Stimulated activated CD8-positive, alpha-beta memory T cell treated with anti-CD3 and anti-CD28 coated beads, Interleukin-7, amount 100 ng/mL, for 4 hours (primary cell): ENCODE measurements at regions not wholly inside any gene's neighbourhood (a gene's known extent, or its start where the extent isn't known, plus 50 kb on each side); places are given as distances from the start of the nearest gene placed in this dataset.
"Not testable (repeated sequence)": the region's sequence is repeated elsewhere in the genome, so short reads cannot be mapped to it uniquely, and the experiment has no call there.

Source experiments
- DNase-seq, 2 donors: peaks; one replicate each; pipeline ENCODE4 v3.0.0-alpha.2; 2020; ENCODE audit warnings: low read depth in 2 of 2

DNA sequence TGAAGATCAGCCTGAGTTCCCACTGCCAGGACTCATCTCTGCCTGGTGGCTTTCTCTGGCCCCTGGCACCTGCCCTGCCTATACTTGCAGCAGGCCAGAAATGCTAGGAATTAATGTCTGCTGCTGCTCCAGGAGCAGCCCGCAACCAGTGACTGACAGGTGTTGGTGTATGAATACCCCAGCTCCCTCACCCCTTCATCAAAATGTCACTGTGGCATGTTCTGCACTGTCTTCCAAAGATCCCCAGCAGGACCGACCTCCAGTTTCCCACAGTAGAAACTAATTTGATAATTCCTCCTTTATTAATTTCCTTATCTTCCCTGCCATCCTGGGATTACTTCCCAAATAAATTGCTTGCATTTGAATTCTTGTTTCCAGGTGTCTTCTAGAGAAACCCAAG is 425.4 kb downstream of the BCOR start:
- no peak for DNase-seq

DNA sequence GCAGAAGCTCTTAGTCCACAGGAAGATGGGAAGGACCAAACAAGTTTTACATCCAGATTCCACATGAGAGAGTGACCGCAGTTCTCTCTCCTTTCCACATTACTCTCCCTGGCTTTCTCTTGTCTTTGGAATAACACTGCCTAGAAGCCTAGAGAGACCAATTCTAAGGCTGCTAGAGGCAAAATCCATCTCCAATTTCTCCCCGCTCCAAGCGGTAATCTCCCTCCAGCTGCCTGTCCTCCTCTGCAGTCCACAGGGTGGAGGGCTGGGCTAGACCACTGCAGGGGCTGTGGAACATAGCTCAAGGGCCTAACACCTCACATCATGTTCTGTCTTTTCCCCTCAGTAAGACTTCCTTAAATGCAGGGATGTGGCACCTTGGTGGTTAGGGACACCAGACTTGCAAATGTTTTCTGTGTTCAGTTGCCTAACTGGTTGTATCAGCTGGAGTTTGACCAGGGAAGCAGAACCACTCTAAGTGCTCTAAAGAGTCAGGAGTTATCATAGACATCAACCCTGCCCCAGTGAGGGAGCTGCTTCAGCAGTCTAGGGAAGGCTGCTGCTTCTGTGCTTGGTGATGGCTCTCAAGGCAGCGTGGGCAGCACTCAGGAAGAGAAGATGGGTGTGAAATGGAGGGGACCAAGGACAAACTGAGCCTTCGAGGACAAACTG is 423.1 kb downstream of the BCOR start:
- DNase-seq = no peak

DNA sequence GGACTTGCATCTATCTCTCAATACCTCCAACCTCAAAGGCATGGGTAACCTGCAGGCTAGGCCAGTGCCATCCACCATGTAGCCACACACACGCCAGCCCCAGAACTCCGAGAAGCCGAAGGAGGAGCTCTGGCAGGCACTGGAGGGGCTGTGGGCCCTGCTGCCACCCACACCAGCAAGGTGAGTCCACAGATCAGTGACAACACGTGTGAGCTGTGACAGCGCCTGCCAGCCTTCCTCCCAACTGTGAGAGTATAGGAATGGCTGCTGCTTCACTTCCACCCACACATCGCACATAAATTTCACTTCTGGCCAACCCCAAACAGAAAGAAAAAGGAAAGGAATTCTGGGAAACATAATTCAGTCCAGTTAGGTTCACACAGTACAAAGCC is 422.6 kb downstream of the BCOR start:
- no peak for DNase-seq

DNA sequence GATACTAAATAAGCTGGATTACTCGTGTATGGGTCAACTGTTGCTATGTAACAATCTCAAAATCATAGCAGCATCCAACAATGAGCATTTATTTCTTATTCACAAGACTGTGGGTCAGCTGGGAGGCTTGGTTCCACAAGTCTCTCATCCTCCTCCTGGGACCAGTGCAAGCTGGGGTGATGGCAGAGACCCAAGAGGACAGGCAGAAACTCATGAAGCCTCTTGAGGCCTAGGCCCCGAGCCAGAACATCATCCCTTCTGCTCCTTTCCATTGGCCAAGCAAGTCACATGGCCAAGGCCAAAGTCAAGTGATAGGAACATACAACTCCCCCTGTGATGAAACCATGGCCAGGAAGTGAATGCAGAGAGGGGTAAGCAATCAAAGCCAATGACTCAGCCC is 422.1 kb downstream of the BCOR start:
- no peak for DNase-seq

DNA sequence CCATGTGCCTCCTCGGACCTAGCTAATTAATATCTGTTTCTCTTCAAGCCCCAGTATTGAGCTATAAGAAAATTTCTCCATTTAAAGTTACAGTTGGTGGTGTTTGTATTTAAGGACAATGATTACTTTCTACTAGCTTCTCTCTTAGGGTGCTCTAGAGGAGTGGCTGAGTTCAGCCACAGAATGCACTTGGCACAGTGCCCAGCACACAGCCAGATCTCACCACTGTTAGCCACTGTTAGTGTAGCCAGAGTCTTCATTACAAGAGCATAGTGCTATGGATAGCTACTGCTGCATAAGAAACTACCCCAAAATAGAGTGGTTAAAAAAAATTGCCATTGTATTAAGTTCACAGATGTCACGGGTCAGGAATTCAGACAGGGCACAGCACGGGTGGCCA is 421.3 kb downstream of the BCOR start:
- DNase-seq = no peak

DNA sequence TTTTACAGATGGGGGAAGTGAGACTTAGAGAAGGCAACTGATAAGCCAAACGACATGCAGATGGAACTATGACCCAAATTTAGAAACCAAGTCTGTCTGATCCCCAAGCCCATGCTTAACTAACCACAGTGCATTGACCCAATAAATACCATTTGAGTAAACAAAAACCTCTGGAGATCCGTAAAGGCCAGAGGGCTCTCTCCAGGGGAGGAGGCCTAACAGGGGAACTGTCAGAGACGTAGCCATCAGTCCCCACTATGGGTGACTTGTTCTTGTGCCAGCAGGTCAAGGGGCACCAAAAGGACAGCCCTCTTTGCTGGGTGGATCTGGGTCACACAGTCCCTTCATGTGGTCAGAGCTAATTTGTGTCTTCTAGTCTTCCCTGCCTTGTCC is 420.2 kb downstream of the BCOR start:
- DNase-seq = no peak

DNA sequence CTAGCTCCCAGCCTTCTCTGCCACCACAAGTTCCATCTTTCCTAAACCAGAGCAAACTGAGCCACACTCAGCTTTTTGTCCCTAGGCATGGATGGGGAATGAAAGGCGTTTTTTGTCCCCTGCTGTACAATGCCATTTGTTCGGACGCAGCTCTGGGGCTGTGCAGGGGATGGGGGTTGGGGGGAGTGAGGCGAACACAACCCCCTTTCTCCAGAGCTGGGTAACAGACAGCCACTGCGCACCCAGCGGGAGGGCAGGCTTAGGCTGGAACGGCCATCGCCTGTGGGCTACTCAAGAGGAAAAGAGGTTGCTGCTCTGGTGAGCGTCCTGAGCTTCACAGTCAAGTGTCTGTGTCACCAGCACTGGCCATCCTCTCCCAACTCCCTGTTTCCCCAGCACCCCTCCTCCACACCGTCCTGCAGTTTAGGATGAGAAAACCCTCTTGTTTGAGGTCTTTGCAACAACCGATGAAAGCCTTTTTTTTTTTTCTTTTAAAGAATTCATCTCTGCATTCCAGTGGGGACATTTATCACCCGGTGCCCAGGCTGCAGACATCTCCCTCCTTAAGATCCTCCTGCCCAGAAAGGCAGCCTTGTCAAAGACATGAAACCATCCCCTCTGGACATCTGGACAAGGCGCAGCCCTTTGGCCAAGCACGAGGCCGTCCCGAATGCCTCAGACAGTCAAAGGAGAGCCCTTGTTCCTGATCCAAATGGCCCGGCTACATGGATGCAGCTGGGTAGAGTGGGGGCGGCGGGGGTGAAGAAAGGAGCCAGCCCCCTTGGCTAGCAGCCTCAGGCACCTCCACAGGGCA is 419.6 kb downstream of the BCOR start:
- DNase-seq = no peak

DNA sequence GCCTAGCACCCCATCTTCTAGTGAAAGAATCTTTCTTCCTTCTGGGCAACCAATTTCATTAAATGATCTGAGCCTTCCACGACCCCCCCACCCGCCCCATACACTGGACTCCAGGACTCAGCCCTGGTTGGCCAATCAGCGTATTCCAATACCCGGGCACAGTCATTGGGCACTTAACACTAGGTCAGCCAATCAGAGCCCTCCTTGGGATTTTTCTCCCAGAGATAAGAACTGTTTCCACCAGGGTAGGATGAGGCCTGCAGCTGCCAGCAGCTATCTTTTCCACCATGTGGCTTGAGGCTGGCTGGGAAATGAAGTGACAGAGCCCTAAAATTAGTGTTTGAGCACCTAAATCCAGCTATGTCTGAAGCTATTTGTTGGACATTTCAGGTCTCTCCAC is 418.8 kb downstream of the BCOR start:
- no peak for DNase-seq

DNA sequence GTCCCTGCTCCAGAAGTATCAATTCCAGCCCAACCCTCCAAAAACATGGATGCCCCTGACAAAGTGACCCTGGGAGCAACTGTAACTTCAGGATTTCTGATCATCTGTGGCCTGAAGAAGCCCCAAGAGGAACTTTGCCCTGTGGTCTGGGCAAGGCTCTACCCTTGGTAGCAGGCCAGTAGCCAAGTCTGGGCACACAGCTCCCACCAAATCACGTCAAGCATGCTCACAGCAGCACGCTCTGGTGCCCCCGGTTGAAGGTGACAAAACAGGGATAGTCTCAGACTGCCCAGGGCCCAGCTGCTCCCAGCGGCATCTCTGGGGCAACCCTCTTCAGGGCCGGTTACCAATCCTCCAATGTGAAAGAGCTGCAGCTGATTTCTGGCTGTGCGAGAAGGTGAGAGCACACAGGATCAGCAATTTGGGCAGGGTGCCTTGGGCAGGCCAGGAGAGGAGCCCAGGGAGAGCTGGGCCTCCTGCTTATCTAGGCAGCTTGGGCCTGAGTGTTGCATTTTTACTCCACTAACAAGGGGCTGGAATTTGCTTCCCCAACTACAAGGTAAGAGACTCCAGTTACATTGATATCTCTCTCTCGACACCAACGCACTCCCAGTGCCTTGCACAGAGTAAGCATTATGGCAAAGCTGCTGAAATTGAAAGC is 418.1 kb downstream of the BCOR start:
- no peak for DNase-seq

DNA sequence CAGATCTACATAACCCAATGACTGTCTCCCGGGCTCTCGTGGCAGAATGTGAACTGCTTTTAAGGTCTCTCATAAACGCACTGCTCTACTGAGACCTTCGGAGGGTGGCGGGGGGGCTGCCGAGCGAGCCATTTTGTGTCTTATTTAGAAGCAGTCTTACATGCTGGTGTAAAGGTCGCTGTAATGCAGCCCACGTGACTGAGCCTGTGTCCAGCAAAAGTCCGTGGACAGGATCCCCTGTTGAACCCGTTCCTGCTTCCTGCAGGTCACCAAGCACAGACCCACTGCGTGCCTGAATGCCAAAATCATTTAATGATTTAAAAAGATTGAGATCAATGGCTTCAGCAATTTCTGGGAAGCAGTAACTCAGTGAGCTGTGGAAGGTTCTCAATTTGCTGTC is 415.9 kb downstream of the BCOR start:
- DNase-seq = no peak

DNA sequence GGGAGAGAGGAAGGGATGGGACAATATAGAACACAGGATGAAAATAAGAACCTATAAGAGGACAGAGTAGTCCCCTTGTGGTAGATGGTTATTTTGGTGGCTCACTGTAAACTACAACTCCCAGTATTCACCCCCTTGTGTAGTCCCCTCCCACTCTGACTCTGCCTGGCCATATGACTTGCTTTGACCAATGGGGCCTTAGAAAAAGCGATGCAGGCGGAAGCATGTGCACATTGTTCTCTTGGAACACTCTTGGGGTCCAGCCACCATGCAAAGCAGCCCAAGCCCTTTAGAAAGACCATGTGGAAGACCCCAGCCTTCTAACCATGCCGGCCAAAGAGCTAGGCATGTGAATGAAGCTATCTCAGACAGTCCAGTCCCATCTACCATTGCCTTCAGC is 415.0 kb downstream of the BCOR start:
- no peak for DNase-seq

DNA sequence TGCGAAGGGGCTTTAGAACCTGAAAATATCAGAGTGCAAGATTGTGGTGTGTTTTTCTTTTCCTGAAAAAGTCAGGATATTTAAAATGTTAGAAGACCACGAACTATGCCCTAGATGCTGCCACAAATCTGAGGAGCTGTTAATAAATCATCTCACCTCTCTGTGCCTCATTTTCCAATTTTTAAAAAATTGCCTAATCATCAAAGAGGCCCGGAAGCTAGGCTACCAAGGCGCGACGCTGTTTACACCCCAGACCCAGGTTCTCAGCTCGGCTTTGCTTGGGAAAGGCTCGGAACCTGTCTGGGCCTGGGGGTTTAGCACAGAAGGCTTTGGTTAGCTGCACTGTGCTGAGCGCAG is 409.6 kb downstream of the BCOR start:
- no peak for DNase-seq

DNA sequence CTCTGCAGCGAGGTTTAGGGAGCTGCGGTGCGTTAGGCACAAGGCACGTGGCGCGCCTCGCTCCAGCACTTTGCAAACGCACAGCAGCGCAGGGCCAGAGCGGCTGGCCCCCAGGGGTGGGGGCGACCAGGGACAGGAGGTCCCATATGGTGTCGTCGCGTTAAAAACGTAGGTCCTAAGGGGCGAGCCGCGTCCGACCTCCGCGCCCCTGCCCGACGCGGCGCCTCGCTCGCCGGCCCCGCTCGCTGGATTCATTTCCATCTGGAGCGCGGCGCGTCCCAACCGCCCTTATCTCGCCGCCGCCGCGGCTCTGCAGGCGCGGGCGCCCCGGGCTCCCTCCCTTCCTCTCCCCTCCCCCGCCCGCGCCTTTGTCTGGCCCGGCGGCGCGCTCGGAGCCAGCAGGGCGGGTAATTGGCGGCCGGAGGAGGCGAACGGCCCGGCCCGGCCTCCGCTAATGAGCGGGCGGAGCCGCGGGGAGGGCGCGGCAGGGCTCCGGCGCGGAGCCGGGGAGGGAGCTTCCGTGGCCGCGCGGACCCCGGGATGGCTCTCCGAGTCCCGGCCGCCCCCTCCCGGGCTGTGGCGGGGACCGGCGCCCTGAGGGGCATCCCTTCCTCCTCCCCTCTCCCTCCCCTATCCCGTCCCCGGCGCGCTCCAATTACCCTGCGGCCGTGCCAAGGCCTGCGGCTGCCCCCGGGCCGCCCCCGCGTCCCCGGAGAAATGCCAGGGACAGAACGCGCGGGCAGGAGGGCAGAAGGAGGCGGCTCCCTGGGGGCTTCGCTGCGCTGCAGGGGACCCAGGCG is 409.0 kb downstream of the BCOR start:
- no peak for DNase-seq

DNA sequence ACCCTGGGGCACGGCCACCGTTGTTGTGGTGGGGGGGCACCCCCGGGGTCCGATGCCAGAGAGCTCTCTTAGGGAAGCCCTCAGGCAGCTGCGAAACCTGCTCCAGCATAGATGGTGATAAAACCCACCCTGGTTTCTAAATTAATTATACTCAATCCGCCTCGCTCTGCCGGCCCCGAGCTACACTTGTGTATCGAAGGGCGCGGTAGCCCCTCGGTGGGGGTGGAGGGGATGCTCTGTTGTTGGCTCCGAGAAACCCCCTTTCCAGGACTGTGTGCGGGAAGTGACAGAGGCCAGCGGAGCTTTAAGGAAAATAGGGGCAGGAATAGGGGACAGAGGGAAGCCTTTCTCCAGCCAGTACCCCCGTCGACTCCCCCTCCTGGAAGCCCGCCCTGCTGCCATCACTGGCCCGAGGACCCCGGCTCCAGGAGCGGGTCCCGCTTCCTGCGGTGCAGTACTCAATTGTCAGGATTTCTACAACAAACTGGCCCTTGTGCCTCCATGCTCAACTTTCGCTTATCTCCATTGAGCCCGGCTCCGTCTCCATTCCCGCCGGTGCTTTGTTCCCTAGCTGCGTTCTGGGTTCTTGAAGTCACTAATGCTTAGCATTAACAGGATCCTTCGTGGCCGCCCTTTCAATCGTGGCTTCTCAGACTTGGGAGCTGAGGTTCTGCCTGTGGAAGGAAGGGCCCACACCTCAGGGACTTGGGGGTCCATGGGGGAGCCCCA is 408.2 kb downstream of the BCOR start:
- no peak for DNase-seq

DNA sequence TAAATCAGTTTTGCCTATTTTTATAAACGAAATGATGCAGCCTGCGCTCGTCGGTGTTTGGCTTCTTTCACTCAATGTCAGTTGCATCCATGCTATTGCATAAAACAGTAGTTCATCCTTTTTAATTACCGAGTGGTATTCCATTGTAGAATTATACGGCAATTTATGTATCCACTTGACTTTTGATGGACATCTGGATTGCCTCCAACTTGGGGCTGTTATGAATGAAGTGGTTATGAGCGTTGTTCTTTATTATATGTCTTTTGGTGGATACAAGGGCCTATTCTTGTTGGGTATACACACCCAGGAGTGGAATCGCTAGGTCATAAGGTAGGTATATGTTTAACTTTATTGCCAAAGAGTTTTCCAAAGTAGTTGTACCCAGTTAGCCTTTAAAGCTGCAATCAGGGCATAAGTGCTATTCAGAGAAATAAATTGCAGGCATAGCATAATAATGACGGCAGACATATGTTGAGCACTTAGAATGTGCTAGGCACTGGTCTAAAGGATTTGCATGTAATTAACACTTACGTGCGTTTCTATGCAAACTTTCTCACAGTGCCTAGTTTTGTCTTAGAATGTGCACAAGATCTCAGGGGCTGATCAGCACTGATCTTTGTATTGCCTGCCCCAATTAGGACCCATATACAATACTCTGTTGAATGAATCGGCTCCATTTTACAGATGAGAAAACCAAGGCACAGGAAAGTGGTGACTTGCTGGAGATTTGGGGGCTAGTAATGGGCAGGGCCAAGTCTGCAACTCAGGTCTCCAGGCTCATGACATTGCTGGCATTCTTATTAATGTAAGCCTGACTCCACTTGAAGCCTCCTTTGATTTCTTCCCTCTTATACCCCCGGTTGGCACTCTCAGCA is 407.0 kb downstream of the BCOR start:
- no peak for DNase-seq

DNA sequence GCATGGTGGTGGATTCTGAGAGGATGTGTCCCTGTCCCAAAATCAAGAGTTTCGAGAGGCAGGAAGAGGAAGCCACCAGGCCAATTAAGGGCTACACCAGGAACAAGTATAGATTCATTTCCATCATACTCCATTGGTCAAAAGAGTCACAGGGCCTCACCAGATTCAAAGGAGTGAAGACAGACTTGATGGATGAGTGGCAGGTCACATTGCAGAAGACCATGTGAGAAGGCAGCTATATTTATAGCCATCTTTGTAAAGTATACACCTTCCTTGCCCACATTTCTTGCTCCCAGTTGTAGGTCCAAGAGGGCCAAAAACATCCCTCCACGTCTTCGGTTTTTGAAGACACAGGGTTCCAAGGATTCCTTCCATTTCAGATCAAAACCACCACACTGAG is 406.0 kb downstream of the BCOR start:
- no peak for DNase-seq

DNA sequence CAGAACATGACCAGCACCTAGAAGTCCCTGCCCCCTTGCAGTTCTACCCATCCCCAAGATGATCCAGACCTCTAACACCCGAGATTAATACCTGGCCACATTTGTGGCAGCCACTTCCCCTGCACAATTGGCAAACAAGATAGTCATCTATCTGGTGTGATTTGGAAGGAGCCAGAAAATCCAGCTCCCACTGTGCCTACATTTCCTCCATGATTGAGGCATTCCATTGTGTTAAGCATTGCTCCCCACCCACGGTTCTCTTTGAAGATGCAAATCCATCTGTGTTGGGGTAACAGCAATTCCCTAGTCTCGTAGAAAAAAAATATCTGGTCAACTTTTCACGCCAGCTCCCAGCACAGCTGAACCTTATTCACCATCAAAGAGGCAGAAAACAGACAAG is 405.0 kb downstream of the BCOR start:
- no peak for DNase-seq

DNA sequence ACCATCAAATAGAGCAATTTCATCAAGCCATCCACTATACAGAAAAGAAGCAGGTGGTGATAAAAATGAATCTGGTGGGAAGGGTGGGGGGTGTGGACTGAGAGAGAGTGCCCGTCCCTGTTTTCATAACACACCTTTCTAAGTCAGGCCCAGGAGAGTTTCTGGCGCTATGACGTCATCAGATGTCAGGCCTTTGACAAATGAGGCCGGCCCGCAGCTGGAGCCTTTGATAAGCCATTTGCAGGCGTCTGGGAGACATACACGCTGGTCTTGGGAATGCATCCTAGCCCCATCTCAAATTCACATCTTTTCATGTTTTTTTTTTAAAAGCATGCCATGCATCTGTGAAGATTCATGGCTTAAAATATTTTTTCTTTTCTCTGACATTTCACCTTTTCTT is 404.5 kb downstream of the BCOR start:
- DNase-seq = no peak

DNA sequence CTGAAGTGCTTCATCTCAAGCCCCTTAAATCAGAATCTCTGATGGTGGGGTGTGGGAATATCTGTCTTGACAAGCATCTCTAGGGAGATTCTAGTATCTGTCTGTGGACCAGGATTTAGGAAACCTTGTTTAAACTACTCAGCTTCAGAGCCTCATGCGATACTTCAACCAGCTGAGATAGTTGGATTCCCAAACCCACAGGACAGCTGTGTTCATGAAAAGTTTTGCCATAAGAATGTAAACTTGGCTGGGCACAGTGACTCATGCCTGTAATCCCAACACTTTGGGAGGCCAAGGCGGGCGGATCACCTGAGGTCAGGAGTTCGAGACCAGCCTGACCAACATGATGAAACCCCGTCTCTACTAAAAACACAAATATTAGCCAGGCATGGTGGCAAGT is 395.1 kb downstream of the BCOR start:
- not testable (repeated sequence) for DNase-seq

DNA sequence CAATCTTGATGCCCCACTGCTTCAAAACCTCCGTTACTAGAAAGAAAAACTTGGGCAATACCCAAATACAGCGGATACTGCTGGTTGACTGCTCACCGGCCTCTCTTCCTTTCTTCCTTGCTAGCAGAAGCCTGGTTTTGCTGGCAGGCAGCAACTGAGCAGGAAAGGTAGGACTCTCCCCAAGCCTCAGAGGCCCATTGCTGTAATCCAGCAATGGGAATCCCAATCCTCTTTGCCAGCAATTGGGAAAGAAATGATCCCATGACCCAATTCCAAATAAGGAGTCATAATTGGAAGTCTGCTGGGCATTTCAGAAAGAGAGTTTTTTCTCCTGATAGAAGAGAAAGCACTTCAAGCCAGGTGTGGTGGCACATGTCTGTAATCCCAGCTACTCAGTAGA is 394.5 kb downstream of the BCOR start:
- no peak for DNase-seq

DNA sequence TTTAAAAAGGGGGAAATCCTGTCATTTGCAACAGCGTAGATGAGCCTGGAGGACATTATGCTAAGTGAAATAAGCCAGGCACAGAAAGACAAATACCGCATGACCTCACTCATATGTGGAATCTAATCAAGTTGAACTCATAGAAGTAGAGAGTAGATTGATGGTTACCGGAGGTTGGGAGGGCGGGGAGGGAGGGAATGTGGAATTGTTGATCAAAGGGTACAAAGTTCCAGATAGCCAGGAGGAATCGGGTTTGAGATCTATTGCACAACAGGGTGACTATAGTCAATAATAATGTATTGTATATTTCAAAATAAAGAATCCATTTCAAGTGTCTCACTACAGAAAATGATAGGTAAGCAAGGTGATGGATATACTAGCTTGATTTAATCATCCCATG is 393.2 kb downstream of the BCOR start:
- DNase-seq = no peak
